ENCODE measurements at regions not wholly inside any gene's neighbourhood (a gene's known extent, or its start where the extent isn't known, plus 50 kb on each side); places are given as distances from the start of the nearest gene placed in this dataset.

GRCh38 chr2:146572598-146572997 is 1272.2 kb upstream of the ACVR2A start:
- Histone ChIP-seq H3K4me1 (no peaks in the 10 kb centered on the region), H3K27me3 (no peaks in the 10 kb centered on the region), H3K27ac (no peak overlapping the region), H3K4me3 (no peak overlapping the region), H3K36me3 (no peaks in the 10 kb centered on the region), H3K9me3 (no peaks in the 10 kb centered on the region)
- no peak for TF ChIP-seq POLR2A (IDR thresholded peaks at IDR 0.05)
- TF ChIP-seq CTCF (IDR thresholded peaks at IDR 0.05): no peak
- intact Hi-C loops (cut with DNase I; ENCODE audit: low total_unique reads): no loop called here
- no peak for DNase-seq

- intact Hi-C loops (cut with DNase I; ENCODE audit: low total_unique reads): no loop called here
- no peak for DNase-seq
Measured at GRCh38 chr2:146561996-146562395, 1282.8 kb upstream of the ACVR2A start.

GRCh38 chr2:146547236-146547635 is 1297.6 kb upstream of the ACVR2A start:
- DNase-seq: no peak
- intact Hi-C loops (cut with DNase I; ENCODE audit: low total_unique reads): no loop called here
- Histone ChIP-seq H3K4me3 (no peak overlapping the region), H3K36me3 (no peaks in the 10 kb centered on the region), H3K27me3 (no peaks in the 10 kb centered on the region), H3K27ac (no peak overlapping the region), H3K9me3 (no peaks in the 10 kb centered on the region), H3K4me1 (no peaks in the 10 kb centered on the region)
- TF ChIP-seq POLR2A (IDR thresholded peaks at IDR 0.05) (no peak), CTCF (IDR thresholded peaks at IDR 0.05) (no peak)

More at GRCh38 chr2:146561996-146562395, 1282.8 kb upstream of the ACVR2A start:
- H3K36me3 ChIP-seq: no peaks in the 10 kb centered on the region
- TF ChIP-seq CTCF (IDR thresholded peaks at IDR 0.05) (no peak), POLR2A (IDR thresholded peaks at IDR 0.05) (no peak)
- no peak overlapping the region for H3K27ac ChIP-seq
- no peaks in the 10 kb centered on the region for H3K27me3 ChIP-seq
- H3K9me3 ChIP-seq: no peaks in the 10 kb centered on the region
- no peak overlapping the region for H3K4me3 ChIP-seq
- no peaks in the 10 kb centered on the region for H3K4me1 ChIP-seq

- TF ChIP-seq CTCF (IDR thresholded peaks at IDR 0.05) (no peak), POLR2A (IDR thresholded peaks at IDR 0.05) (no peak)
- intact Hi-C loops (cut with DNase I; ENCODE audit: low total_unique reads): no loop called here
Measured at GRCh38 chr2:146544701-146545100, 1300.1 kb upstream of the ACVR2A start.

GRCh38 chr2:146541896-146542295 is 1302.9 kb upstream of the ACVR2A start:
- no peaks in the 10 kb centered on the region for H3K9me3 ChIP-seq
- no peaks in the 10 kb centered on the region for H3K36me3 ChIP-seq
- intact Hi-C loops (cut with DNase I; ENCODE audit: low total_unique reads): no loop called here
- no peak for TF ChIP-seq CTCF (IDR thresholded peaks at IDR 0.05)
- no peak for TF ChIP-seq POLR2A (IDR thresholded peaks at IDR 0.05)
- H3K4me3 ChIP-seq: no peak overlapping the region
- DNase-seq: no peak
- no peaks in the 10 kb centered on the region for H3K4me1 ChIP-seq
- no peaks in the 10 kb centered on the region for H3K27me3 ChIP-seq
- H3K27ac ChIP-seq: no peak overlapping the region

More at GRCh38 chr2:146544701-146545100, 1300.1 kb upstream of the ACVR2A start:
- Histone ChIP-seq H3K4me3 (no peak overlapping the region), H3K4me1 (no peaks in the 10 kb centered on the region), H3K27me3 (no peaks in the 10 kb centered on the region), H3K36me3 (no peaks in the 10 kb centered on the region), H3K9me3 (no peaks in the 10 kb centered on the region), H3K27ac (no peak overlapping the region)
- DNase-seq: no peak

All from uterus (tissue), 3 donors.